GM19395 (cell line): ENCODE measurements at regions not wholly inside any gene's neighbourhood (a gene's known extent, or its start where the extent isn't known, plus 50 kb on each side); places are given as distances from the start of the nearest gene placed in this dataset.

ENCODE experiments used
- ATAC-seq: cut with Tn5 transposase; IDR thresholded peaks from one replicate; pipeline ENCODE4 v1.9.1; 2021; ENCODE audit warnings: mild to moderate bottlenecking, moderate library complexity; ENCODE audit not compliant: unreplicated experiment

DNA sequence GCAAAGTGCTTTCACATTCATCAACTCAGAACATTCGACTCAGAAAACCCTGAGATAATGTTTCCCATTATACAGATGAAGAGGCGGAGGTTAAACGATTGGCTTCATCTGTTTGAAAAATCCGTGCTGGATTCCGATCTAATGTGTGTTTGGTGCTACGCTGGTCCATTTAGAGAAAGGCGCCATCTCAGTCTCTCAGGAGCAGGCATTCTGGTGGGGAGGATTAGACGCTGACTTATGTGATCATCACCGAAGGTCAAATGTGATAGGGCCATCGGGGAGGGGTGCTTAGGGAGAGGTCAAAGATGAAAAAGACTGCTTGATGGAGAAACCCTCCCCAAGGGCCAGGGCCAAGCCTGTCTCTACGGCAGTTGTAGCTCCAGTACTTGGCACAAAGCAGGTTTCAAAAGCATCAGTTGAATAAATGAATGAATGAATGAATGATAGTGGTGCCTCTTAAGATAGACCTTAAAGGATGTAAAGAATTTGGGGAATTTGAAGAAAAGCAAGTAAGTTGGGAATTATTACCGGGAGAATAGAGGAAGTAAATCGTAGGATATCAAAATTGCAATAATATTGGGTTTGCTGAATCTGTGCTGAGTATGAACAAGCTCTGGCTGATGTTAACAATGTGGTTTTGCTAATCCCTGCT is 160.6 kb upstream of the SHB start:
- no peak for ATAC-seq

DNA sequence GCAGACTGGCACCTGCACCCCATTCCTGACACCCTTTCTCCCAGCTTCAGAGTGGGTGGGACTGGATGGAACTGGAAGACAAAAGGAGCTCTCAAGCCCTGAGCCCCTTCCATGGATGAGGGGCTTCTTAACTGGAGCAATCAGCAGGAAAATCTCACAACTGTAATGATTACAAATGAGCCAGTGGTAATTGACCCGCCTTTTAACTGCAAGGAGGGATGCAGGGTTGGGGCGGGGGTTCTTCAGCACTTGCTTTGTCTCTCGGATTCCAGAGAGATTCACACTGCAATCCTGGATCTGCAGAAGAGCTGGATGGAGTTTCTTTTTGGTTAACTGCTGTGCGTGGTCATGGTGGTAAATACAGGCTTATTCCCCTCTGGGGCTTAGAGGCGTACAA is 160.1 kb upstream of the SHB start:
- ATAC-seq = no peak

DNA sequence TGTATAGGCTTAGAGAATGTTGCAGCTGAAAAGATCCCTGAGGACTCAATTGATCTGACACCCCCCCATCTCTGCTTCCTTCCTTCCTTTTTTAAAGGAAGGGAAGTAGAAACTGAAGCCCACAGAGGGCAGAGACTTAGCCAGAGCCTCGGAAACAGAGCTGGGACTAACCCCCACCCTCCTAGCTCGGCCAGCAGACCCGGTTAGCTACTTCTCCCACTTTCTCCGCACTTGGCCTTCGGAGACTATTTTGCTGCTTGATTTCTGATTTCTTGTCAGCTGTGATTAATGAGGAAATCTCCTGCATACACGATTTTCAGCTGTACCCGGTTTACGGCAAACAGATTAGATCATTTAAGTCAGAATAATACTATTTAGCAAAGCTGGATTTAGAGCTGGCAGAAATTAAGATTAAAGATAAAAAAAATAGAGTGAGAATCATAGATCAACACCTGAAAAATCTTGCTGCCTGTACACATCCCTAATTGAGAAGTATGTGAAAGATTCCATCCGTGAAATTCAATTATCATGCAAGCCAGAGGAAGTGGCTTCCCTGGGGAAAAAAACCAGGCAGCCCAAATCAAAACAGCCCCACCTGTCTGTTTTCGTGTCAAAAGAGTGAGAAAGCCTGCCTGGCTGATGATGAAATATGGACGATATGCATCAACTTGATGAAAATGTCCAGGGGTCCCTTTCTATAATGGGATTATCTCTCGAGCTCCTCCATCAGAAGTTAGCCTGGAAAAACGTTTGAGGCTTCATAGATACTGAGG is 159.5 kb upstream of the SHB start:
- no peak for ATAC-seq

DNA sequence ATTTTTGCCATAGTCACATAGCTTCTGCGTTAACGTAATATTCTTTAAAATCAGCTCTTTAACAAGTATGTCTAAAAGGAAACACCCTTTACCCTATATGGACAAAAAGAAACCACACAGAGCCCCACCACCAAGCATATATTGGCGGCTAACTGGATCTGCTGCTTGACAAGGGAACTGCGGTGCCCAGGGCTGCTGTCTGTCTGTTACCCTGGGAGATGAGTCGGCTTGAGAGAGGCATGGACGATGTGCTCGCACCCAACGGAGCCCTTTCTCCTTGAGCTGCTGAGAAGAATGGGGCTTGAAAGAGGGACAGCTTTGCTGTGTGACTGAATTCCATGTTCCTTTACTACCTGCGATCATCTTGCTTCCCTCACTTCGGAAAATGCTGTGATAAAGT is 158.6 kb upstream of the SHB start:
- no peak for ATAC-seq

DNA sequence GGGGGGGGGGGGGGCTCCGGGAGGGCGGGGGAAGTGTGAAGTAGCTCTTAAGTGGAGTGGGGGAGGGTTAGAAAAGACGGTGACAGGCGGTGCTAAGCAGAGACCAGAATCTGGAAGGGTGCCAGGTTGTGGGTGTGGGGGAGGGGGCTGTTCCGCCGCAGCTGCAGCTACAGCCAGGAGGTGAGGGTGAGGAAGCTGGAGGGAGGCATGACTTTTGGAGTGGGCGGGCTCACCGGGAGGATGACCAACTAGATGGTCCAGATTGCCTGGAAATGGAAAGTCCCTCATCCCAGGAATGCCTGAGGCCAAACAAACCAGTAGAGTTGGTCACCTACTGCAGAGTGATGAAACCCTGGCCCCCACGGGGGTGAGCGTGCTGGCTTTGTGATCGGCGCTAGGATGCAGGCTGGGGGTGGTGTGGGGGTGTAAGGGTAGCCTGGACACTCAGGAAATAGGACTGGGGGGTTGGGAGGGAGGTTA is 158.1 kb upstream of the SHB start:
- no peak for ATAC-seq

DNA sequence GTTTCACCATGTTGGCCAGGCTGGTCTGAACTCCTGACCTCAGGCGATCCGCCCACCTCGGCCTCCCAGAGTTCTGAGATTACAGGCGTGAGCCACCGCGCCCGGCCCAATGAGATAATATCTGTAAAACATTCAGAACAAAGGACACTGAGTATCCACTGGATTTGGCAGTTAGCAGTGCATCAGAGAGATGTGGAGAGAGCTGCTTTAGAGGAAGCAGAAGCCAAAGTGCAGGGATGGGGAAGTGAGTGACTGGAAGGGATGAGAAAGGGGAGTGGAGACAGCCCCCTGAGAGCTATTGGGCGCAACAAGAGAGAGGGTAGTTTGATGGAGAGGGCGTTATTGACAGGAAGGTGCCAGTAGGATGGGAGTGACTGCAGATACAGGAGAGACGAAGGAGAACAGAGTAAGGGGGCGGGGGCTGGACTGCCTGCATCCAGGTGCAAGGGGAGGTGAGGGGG is 157.5 kb upstream of the SHB start:
- ATAC-seq = no peak

DNA sequence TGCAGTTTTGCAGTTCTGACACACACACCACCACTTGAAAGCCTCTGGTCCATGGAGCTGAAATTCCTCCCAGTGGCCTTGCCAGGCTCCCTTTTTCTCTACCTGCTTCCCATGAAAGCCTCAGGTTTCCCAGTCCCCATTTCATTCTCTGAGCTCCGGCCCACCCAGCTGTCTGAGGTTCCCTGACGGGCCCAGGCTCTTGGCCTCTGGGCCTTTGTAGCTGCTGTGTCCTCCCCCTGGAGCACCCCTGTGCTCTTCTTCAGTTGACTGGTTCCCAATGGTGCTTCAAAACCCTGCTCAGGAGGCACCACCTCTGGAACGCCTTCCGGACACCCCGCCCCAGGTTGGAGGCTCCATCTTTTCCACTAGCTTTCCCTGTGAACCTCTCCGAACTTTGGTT is 155.9 kb upstream of the SHB start:
- no peak for ATAC-seq

DNA sequence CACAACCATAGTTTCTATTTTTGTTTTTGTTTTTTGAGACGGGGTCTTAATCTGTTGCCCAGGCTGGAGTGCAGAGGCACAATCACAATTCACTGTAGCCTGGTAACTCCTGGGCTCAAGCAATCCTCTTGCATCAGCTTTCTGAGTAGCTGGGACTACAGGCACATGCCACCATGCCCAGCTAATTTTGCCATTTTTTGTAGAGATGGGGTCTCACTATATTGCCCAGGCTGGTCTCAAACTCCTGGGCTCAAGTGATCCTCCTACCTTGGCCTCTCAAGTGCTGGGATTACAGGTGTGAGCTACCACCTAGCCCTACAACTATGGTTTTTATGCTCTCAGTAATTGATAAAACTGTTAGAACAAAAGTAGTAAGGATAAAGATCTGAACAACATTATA is 147.5 kb upstream of the SHB start:
- ATAC-seq = no peak

DNA sequence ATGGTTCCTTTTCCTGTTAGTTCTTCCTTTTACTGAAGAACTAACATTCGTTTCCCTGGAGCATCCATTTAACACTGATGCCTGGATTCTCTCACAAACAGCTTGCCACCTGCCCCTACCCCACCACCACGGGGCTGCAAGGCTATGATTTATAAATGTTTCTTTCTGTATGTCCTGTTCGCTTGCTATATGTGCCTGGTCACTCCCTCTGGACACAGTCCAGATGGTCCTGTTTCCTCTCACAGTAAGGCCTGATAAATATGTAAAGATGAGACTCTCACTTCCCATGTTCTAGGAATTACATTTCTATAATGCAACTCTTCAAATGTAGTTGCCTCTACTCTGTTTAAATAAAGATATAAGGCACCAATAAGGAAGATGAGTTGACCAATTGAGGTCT is 146.4 kb upstream of the SHB start:
- no peak for ATAC-seq

DNA sequence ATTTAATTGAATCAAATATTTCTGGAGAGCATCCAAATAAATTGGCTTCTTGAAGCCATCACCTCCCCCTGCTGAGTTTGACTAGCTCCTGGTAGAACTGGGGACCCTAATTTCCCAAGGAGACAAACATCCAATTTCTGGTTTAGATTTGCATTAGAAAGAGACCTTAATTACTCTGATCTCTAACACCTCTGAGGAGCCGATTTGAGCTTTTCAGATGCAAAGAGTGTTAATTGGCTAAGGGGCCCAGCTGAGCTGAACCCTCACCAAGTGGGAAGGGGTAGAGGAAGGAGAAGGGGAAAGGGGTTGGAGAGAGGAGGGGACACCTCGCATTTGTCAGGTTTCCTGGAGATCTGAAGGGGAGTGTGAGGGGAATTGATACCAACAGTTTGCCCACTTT is 145.4 kb upstream of the SHB start:
- ATAC-seq = no peak

DNA sequence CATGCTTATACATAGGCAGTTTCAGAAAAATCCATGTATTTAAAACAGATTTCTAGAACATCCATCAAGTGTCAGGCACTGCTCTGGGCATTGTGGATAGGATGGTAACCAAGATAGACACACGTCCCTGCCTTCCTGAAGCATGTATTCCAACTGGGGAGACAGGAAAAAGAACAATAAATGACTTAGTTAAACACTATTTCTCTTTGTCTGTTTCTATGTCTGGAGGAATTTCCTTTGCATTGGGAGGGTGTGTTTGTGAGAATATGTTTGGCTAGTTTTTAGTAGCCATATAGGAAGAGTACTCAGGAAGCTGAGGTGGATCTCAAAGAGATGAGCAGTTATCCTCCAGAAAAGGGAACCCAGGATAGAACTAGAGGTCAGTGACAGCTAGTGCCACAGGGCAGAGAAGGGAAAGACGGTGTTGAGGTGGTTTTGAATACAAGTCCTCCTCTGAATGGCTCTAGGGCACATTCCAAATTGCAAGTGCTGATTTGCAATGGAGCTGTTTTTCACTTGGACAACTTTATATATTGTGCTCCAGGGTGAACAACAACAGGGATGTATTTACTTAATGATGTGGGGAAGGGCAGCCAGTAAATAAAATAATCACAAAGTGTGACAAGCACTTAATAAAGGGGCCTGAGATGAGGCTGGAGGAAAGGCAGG is 144.7 kb upstream of the SHB start:
- no peak for ATAC-seq

DNA sequence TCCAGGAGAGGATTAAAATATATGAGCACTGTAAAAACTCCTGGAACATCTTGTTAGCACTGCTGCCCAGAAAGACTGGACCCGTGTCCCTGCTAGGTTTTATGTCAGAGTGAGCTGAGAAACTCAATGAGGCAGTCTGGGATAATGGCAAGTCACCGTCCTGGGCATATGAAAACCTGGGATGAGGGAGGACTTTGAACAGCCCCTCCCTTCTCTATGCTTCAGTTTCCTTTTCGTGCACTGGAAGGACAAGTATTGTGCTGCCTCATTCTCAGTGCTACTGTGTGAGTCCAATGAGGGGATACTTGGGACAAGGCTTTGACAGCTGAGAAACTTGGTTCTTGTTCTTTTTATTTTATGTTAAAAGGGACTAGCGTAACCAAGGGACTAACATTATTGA is 143.0 kb upstream of the SHB start:
- ATAC-seq = no peak

DNA sequence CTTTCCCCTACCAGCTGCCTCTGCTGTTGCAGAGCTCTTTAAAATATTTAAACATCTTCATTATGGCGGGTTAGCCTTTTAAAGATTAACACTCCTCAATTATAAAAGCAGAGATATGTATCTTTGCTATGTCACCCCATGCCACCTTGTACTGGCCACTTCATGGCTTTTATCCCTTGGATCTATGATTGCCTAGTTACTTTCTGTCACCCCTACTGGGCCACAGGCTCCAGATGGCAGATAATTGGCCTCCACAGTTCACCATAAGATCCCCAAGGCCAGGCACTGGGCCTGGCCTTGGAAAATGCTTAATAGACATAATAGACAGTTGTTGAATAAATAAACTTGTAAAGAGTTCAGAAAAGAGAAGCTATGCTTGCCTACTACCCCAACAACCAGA is 142.0 kb upstream of the SHB start:
- ATAC-seq = no peak

DNA sequence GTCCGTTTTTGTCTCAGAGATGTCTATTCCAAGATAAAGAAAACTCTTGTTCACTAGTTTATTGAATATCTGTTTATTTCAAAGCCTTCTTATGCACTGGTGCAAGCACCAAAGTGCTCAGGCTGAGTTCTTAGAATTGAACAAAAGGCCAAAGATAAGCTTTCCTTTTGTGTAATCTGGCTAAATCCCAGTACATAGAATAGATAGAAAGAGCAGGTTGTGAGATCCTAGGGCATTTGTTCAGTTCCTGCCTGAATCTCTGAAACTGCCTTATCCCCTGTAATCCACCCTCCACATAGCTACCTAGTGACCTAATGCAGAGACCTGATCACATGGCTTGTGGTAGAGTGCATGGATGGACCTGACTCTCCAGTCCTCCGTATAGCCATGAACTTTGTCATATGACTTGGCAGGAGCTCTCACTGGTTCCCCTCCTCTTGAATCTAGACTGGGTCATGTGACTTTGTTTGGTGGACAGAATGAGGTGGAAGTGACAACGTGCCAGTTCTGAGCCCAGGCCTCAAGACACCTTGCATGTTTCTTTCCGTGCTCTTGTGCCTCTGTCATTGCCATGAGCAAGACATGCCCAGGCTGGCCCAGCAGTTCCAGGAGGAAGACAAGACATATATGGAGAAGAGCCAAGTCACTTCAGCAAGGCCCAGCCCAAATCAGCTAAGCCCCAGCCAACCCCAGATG is 139.3 kb upstream of the SHB start:
- ATAC-seq = no peak

DNA sequence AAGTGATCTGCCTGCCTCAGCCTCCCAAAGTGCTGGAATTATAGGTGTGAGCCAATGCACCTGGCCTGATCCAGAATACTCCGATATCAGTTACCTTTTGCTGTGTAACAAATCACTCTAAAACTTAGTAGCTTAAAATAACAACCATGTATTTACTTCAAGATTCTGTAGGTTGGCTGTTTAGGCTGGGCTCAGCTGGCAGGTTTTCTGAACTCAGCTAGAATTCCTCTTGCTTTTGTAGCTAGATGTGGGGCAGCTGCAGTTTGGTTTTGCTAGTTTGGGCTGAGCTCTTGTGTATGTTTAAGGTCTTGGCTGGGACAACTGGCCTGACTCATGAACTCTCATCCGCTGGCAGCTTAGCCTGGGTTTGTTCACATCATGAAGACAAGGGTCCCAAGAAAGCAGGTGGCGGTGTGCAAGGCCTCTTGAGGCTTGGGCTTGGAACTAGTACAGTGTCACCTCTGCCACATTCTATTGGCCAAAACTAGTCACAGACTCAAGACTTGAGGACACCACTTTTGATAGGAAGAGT is 138.3 kb upstream of the SHB start:
- no peak for ATAC-seq

DNA sequence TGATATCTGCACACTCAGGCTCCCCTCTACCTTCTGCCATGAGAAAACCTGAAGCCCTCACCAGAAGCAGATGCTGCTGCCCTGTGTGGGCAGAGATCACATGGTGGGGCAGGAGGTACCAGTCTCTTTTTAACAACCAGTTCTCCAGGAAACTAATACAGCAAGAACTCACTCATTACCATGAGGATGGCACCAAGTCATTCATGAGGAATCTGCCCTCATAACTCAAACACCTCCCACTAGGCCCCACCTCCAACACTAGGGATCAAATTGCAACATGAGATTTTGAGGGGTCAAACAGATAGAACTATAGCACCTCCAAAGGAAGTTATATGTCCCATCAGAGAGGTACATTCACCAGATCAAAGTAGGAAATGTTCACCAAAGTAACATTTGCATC is 136.3 kb upstream of the SHB start:
- no peak for ATAC-seq

DNA sequence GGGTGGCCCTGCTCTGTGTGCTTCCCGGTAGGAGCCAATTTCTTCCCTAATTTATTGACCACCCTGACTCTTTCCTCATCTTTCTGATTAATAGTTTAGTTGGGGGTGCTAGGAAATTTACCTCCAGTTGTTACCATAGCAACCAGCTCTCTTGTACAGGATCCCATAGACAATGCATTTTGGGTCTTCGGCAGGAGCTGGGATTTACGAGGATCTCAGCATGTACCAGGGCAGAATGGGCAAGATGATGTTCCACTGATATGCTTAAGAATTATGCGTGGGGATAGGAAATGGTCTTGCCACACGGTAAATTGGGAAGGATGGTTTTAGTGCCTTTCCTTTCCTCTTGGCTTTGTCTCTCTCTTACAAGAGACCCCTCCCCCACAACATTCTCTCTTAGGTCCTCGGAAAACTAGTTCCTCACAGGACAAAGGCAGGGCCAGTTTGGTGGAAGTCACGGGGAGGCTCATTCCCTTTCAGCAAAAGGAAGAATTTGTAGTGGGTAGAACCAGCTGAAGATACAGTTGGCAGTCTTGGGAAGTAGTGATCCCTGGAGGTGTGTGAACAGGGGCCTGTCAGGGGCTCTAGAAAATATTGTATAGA is 133.4 kb upstream of the SHB start:
- no peak for ATAC-seq

DNA sequence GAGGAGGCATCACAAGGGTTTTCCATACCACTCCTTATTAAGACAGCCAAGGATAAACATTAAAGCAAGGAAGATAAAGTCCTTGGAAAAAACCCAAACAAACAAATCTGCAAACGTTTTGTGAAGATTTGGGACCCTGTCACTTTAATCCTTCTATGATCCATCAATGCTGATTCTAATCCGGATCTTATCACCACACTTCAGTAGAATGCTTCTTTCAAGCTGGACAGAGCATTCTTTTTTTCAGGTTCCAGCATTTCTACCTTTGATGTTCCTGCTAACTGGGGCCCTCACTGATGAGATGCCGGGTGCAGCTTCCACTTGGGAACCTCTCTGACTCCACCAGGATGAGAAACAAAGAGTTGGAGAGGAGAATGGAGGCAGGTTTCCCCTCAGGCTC is 132.8 kb upstream of the SHB start:
- ATAC-seq = no peak

DNA sequence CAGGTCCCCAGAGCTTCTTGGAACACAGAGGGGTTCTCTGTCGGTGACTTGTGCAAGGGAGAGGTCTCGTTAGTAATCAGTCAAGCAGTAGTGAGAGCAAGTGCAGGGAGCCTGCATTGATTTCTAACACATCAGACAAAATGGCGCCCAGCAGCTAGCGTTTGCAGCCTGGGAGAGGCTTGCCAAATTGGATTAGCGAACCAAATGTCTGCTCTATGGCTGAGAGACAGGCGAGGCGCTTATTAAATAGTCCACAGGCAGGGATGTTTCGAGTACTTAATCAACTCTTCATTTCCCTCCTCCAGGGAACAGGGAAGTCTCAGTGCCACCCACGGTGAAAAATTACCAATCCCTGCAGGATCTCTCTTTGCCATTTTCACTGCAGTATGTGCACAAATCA is 131.4 kb upstream of the SHB start:
- no peak for ATAC-seq

DNA sequence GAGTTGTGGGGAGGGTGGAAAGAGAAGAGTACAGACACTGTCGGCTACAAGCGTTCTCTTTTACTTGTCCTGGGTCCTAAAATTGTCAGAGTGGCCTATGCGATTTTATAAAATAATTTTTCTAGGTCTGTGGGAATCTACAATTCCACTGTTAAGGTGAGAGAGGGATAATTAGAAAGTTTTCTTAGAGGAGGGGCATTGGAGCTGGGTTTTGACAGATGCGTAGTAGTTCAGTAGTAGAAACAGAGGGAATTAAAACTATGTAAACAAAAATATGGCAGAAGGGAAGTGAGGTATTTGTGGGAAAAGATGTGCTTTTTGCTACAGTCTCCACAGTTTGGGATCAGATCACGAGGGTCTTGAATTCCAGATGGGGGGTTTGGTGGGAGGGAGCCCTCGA is 129.1 kb upstream of the SHB start:
- no peak for ATAC-seq

DNA sequence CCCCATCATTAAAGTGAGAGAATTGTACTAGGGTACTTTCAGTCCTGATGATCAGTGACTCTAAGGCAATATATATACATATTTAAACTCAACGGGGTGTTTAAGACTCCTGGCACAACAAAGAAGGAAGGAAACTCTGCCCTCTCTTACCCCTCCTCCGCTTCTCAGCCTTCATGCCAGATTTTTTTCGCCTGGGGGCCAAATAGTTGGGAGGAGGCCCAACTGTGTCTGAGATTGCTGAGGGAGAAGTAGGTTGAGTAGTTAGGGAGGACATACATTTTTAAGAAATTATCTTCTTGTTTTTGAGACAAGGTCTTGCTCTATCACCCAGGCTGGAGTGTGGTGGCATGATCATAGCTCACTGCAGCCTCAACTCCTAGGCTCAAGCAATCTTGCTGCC is 127.7 kb upstream of the SHB start:
- no peak for ATAC-seq
